ENCODE measurements at regions not wholly inside any gene's neighbourhood (a gene's known extent, or its start where the extent isn't known, plus 50 kb on each side); places are given as distances from the start of the nearest gene placed in this dataset.

DNA sequence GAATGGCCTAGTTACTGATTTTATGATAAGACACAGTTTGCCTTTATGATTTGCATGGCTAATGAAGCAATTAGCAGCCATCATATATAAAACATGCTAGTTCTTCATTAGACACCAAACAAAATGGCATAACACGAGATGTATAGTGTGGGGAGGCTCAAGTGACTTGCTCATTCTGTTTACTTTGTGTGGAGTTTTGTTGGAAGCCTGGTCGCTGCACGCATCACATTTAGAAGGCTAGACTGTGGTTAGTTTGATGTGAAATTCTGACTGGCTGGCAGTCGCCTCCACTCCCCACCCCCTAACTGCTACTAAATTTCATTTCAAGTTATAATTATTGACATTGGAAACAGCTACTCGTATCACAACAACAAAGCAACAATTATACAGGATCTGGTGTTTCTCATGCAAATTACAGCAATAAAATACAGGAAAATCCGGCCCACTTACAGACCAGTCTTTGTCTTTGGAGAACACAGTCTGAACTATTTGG lies 356.1 kb downstream of the LMO4 start:
- no peak for TF ChIP-seq EZH2 (IDR thresholded peaks at IDR 0.05; ENCODE audit: borderline replicate concordance, low read depth, low read length, poor library complexity, severe bottlenecking)
- TF ChIP-seq, protein P1, sequence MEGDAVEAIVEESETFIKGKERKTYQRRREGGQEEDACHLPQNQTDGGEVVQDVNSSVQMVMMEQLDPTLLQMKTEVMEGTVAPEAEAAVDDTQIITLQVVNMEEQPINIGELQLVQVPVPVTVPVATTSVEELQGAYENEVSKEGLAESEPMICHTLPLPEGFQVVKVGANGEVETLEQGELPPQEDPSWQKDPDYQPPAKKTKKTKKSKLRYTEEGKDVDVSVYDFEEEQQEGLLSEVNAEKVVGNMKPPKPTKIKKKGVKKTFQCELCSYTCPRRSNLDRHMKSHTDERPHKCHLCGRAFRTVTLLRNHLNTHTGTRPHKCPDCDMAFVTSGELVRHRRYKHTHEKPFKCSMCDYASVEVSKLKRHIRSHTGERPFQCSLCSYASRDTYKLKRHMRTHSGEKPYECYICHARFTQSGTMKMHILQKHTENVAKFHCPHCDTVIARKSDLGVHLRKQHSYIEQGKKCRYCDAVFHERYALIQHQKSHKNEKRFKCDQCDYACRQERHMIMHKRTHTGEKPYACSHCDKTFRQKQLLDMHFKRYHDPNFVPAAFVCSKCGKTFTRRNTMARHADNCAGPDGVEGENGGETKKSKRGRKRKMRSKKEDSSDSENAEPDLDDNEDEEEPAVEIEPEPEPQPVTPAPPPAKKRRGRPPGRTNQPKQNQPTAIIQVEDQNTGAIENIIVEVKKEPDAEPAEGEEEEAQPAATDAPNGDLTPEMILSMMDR (conservative IDR thresholded peaks at IDR 0.05; ENCODE audit: low read depth, low read length): no peak

Measured in A673 (cell line).